ENCODE measurements at regions not wholly inside any gene's neighbourhood (a gene's known extent, or its start where the extent isn't known, plus 50 kb on each side); places are given as distances from the start of the nearest gene placed in this dataset.

DNA sequence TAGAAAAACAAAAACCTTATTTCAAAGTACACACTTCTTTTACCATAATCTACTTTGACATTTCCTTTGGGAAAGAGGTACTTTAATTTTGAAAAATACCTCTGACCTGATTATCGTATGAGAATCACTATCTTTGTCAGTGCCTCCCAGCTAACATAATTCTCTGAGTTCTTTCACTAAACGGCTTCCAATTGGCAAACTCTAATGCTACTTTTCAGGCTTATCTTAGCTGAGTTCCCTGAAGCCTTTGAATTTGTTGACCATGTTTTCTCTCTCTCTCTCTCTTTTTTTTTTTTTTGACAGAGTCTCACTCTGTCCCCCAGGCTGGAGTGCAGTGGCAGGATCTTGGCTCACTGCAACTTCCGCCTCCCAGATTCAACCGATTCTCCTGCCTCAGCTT lies 312.8 kb downstream of the ZPLD1 start:
- DNase-seq (ENCODE audit: low read depth in 3 of 3), result no peak

DNA sequence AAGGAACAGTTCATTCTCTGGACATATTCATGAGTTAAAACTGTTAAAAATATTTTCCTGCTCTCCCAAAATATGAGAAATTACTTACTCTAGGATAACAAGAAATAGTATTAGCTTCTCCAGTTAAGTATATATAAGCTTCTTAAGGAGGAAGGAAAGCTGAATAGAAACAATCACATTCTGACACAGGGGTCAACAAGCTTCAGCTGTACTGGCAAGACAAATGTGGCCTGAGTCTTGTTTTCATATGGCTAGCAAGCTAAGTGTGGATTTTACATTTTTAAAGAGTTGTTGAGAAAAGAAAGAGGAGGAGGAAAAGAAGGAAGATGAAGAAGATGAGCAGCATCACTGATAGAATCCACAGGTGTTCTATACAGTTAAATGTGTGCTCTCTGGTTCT lies 313.8 kb downstream of the ZPLD1 start:
- DNase-seq (ENCODE audit: low read depth in 3 of 3), result no peak

DNA sequence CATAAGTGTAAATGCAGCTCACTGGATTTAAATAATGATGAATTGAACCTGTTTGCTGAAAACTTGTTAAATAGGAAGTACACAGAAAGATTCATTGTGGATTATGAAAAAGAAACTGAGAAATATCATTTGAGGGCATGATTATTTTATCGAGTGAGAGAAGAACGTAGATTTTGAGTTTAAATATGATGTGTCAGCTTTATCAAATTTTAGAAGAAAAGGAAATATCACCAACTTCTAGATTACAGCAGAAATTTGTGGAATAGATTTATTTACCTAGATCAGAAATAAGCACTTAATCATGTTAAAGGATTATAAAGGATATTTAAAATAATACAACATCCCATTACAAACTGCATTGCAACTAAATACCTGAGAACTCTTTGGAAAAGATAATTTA lies 315.5 kb downstream of the ZPLD1 start:
- DNase-seq (ENCODE audit: low read depth in 3 of 3), result no peak

DNA sequence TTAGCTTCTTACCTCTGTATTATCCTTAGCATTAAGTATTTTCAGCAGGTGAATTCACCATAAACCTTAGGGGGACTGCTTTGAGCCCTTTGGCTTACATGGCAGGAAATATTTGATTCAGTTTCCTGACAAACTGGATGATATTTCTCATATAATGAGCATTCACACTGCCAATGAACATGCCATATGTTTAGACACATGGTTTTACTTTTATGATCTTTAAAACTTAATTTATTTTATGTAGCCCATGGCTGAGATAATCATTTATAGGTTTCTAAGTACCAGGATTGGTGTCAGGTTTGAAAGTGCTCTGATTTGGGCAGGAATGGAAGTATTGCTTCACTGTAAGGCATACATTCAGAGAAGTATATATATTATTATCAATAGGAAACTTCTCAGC lies 319.1 kb downstream of the ZPLD1 start:
- DNase-seq (ENCODE audit: low read depth in 3 of 3), result no peak

DNA sequence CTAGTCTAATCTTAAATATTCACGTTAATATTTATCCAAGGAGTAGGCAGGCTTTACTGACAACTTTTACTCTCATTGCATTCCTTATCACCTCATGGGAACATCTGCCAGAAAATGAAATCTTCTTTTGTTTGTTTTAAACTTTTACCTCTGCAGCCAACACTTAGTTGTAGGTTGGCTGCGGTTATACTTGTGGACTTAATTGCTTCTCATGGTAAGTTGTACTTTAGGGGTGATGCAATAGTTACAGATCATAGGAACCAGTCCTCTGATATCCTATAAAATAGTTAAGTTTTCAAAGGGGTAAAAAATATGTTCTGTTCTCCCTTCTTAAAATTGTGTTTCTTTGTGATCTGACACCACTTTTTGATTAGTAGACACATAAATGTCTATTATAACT lies 321.9 kb downstream of the ZPLD1 start:
- no peak for DNase-seq (ENCODE audit: low read depth in 3 of 3)

DNA sequence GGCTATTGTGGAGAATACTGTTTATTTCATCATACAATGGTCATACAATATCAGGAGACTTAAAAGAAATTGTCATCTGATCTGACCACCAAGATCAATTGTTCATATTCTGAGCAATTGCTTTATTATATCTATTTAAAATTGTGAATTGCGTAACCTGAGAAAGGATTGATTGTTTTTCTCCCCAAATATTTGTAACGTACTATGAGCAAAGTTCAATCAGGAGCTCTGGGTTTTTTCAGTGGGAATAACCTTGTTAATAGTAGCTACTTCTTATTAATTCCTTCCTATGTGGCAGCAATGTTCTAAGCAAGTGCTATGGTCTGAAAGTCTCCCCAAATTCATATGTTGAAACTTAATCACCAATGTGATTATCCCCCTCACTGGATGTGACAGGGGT lies 323.1 kb downstream of the ZPLD1 start:
- no peak for DNase-seq (ENCODE audit: low read depth in 3 of 3)

DNA sequence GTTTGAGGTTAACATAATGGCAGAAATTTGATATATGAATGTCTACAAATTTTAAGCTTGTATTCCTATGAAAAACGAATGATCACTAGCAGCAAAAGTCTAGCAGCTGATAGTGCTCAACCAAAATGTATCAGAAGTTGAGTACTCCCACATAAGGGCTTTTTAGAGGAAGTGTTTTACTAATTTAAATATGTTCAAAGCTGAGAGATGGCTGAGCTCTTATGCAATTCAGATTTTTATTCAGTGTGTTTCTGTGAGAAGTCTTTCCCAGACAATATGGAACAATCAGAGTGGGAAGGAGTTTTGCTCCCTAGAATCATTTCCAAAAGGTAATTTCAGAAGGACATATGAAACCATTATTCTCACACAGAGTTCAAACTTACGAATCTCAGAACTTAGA lies 327.0 kb downstream of the ZPLD1 start:
- DNase-seq (ENCODE audit: low read depth in 3 of 3), result no peak

DNA sequence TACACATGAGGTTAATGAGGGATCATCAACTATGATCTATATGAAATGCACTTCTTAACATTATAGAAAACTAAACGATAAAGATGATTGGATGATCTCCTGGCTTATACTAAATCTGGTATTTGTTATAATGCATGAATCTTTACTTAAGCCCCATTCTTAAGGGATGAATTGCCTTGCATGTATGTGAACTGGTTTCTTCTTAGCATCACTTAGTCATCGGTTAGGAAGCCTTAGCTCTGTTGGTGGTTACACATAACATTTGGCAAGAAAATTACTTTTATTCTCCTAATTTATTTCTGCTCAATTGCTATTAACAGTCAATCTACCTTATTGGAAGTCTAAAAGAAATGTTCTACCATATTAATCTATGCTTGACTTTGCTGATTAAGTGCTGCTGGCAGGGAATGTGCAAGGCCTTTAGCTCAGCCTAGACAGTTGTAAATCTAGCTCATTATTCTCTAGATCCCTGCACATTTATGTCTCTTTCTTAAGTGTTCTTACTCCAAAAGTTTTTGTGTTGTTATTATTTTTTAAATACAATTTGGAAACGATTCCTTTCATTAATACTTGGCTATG lies 356.0 kb downstream of the ZPLD1 start:
- DNase-seq (ENCODE audit: low read depth in 3 of 3), result no peak

DNA sequence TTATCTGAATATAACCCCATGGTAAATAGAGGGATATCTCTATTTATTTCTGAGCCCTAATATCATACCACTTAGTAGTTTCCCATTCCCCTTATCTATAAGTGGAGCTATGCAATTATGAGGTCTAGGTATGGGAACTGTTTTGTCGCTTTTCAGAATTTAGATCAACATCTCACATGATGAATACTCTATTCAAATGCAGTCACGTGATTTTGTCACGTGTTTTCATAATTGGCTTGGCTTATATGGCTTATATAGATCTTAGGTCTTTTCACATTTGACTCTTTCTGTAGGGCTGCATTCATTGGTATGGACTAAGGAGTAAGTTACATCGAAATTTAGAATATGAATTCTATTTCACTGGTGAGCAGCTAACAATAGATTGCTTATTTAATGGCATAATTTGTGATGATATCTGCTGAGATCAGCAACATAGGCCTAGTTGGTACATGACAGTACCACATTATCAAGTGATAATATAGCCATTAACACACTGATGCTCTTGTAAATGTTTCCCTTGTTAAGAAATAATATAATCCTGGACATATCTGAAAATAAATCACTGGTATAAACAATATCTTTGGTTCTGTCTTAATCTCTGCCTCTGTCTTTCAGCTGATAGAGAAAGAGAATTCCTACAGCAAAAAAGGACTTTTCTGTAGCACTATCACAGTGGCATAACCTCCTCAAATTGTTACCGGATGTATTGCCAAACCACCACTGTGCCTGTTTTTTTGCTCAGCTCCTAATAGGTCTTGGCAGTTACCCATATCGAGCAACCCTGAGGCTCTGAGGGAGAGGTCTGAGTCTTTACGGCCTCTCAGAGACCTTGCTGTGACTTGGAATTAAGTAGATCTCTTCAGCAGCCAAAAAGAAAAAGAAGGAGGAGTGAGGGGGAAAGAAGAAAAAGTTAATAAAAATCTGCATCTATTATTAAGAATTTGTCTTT lies 357.1 kb downstream of the ZPLD1 start:
- DNase-seq (ENCODE audit: low read depth in 3 of 3), result no peak

DNA sequence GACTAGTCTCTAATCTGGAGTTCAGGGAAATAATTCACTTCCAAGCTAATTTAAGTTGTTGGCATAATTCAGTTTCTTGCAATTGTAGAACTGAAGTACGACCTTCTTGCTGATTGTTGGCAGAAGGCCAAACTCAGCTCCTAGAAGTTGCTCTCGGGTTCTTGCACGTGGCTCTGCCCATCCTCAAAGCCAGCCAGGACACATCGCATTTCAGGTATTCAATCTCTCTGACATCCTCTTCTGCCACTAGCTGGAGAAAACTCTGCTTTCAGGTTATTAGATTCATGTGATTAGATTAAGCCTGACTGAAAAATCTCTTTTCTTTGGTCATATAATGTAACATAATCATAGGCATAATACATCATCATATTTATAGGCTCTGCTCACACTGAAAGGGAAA lies 362.0 kb downstream of the ZPLD1 start:
- DNase-seq (ENCODE audit: low read depth in 3 of 3), result no peak

DNA sequence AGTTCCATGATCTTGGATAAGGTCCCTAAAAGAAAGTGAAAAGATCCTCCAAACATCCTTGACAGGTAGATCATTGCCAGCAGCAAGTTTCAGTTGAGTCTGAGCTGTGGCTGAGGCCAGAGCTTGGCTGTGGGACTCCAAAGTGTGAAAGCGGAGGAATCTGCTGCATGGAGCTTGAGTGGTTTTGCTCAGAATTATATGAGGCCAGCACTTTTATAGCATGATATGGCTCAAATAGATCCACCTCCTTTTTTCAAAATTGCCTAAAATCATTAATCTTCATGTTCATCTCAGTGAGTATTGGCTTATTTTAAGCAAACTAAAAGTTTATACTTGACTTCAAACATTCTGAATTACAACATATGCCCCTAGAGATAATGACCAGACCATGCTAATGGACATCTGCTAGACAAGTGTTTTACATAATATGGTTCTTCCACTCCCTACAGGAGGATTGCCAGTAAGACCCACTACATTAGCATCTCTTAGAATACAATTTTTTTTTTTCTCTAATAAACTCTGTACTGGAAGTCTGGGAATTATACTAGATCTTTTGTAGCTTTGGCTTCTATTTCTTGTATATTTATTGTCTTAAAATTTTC lies 368.1 kb downstream of the ZPLD1 start:
- DNase-seq (ENCODE audit: low read depth in 3 of 3), result no peak

DNA sequence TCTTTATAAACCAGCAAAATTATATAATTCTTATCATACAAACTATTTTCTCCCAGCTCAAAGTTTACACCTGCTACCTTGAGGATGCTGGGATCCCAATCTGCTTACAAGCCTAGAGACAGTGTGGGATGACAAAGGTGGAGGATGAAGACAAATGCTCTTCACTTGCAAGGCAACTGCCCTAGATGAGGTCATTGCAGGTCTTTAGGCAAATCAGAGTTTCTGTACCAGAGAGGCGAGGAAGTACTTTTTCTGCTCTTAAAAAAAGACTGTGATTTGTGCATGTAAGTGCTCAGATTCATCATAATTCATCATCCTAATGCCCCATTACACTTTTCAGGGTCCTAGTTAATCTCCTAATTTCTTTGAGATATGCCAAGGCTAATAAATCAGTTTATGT lies 376.1 kb downstream of the ZPLD1 start:
- DNase-seq (ENCODE audit: low read depth in 3 of 3), result no peak

DNA sequence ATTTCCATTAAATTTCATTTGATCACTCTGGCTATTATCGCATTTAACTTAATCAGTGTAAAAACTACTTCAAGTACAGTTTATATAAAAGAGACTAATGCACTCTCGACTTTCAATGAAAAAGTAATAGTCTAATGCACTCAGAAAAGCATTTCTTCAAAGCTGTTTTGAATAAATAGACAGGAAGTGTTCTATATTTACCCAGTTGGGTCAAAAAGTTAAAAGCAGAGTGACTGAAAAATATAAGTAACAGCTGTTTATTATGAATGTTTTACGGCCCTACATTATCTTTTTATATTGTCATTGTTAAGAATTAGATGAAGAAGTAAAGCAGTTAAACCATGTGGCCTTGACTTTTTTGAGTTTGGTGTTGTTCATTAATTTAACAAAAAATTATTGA lies 391.8 kb downstream of the ZPLD1 start:
- DNase-seq (ENCODE audit: low read depth in 3 of 3), result no peak

DNA sequence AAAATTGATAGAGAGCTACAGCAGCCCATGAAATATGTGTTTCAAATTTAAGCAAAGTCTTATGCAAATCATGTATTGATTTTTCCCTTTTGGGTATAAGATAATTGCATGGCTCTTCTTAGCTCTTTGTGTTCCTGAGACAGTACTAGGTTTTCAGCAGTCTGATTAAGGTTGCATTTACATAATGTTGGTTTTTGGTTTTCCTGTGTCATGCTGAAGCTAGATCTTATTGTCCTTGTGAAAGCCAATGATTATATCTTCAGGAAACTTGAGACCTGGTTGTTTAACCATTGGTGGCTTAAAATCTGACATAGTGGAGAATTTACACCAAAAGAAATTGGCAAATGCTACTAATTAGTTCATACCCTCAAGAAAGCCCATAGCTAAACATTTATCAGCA lies 392.6 kb downstream of the ZPLD1 start:
- no peak for DNase-seq (ENCODE audit: low read depth in 3 of 3)

DNA sequence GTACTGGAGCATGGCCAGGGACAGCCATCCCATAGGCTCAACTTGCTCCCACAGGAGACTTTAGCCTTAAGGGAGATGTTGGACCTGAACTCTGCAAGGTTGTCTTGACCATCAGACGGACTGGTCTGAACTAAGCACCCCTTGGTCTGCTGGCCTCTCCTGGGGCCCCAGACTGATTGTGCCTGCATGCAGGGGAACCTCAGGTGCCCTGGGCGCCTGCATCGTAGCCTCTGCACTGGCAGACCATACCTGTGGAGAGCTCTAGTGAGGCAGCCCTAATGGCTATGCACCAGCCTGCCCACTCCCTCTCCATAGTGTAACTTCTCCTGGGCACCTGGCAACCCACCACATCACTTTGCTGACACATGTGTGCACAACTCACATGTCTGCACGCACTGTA lies 395.6 kb downstream of the ZPLD1 start:
- DNase-seq (ENCODE audit: low read depth in 3 of 3), result no peak

DNA sequence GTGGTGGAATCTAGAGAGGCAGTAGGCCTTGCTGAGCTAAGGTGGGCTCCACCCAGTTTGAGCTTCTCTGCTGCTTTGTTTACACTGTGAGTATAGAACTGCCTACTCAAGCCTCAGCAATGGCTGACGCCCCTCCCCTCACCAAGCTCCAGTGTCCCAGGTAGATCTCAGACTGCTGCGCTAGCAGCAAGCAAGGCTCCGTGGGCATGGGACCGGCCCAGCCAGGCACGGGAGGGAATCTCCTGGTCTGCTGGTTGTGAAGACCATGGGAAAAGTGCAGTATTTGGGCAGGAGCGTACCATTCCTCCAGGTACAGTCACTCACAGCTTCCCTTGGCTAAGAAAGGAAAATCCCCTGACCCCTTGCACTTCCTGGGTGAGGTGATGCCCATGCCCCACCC lies 407.1 kb downstream of the ZPLD1 start:
- no peak for DNase-seq (ENCODE audit: low read depth in 3 of 3)

DNA sequence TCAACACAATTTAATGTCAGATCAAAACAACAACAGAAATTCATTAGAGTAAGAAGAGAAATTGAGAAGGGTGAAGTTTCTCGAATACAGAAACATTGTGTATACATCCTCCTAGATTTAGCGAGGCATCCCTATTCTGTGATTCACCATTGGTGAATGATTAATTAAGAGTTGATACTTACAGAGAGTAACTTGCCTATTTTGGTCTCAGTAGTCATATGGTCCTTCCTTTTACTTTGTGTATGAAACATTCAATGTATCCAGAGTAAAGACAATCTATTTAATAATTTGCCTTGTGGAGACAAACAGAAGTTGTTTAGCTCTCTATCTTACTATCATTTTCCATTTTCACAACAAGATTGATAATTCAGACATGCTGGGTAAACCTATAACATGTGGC lies 432.0 kb downstream of the ZPLD1 start:
- DNase-seq (ENCODE audit: low read depth in 3 of 3), result no peak

DNA sequence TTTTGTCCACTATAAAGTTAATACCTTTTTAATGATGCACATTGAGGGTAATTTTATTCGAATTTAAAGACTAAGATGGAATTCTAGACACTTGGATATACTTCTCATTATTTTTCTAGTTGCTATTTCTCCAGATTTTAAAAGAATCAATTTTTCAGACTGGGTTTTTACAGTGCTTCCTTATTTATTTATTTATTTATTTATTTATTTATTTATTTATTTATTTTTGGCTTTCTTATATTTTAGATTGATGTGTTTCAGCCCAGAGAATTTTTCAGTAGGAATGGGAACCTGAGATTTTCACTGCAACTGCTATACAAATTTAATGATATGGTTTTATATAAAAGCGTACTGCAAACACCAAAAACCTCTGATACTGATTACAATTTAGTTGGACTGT lies 448.7 kb downstream of the ZPLD1 start:
- no peak for DNase-seq (ENCODE audit: low read depth in 3 of 3)

DNA sequence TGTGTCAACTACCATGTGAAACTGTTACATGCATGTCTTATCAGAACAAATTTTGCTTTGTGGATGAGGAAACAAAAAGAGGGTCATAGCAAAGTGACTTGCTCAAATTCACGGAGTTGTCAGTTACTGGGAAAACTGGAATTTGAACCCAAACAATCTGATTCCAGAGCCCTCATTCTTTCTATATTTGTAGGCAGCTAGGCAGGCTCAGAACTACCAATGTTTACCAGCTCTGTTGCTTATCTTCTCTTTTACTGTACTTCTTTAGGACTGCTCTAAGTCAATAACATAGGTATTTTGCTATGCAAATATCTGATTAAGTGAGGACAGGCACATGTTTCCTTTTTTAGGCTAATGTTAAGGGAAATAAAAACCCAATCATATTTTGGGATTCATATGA lies 450.5 kb downstream of the ZPLD1 start:
- DNase-seq (ENCODE audit: low read depth in 3 of 3), result no peak

DNA sequence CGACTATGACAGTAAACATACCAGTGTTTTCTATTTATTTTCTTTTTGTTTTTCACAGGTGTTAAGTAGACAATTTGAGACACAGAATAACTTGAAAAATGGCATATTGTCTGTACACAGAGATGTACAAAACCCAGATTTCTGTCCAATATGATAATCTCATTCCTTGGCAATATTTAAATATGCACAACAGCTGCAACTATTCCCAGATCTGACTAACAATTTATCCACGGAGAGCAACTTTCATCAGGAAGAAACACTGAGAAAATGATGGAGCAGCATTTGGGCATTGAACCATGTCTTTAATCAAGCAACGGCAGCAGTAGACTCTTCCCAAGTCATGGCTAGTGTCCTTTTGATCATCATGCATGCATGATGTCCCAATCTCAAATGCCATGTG lies 452.6 kb downstream of the ZPLD1 start:
- no peak for DNase-seq (ENCODE audit: low read depth in 3 of 3)

DNA sequence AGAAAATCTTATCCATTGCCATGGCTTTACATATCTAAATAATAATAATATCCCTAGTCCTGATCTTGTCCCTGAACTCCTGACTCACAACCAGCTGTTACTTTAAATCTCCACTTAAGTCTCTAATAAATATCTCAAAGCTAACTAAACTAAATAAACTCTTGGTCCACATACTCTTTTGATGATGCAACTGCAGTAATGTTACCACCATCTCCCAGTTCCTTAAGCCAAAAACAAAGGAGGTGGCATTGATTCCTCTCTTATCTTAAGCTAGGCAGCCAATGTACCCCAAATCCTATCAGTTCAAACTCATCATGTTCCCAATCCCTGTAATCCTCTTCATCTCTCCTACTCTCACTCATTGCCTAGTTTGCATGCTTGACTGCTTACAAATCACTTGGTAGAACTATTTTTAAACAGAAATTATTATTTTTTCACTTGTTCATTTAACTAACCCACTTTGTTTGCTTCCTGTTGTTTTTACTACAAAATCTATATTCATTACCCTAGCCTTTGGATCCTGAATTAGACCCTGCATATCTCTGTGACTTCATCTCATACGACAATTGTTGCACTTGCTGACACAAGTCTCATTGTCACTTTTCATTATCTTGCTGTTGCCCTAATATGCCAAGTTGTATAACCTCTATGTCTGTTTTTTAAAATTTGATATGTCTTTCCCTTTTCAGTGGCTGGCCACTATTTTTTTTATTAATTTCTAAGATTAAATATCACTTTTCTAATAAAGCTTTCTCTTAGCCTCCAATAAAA lies 462.2 kb downstream of the ZPLD1 start:
- DNase-seq (ENCODE audit: low read depth in 3 of 3), result no peak

DNA sequence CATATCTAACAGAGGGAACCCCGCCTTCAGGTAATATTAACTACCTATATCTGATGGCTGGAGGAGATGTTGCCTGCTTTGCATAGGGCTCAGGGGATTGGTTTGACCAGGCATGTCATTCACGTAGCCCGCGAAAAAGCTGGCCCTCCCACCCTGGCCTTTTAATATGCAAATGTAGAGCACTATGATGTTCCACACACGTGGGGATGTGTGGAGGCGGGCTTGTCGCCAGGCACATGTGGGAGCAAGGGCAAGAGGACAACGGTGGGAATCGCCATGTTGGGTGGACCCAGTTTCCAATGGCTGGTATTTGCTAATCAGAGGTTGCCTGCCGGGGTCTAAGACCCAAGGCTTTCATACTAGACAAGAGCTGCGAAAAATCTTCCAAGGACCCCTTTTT lies 469.8 kb downstream of the ZPLD1 start:
- DNase-seq (ENCODE audit: low read depth in 3 of 3), result no peak

Measured in stimulated activated CD4-positive, alpha-beta T cell treated with anti-CD3 and anti-CD28 coated beads, TNF-alpha, amount 100 ng/mL, for 48 hours (primary cell).